HG03066 (cell line): ENCODE measurements at regions not wholly inside any gene's neighbourhood (a gene's known extent, or its start where the extent isn't known, plus 50 kb on each side); places are given as distances from the start of the nearest gene placed in this dataset.

ENCODE experiments used
- ATAC-seq: cut with Tn5 transposase; IDR thresholded peaks from one replicate; pipeline ENCODE4 v1.9.1; 2021; ENCODE audit warnings: low read depth; ENCODE audit not compliant: unreplicated experiment

- no peak for ATAC-seq
Observed at GRCh38 chr14:98347686-98348085, 924.3 kb downstream of the BCL11B start.

GRCh38 chr14:98348505-98348904, 923.5 kb downstream of the BCL11B start:
- no peak for ATAC-seq

- ATAC-seq = no peak
Observed at GRCh38 chr14:98350213-98350612, 921.8 kb downstream of the BCL11B start.

- no peak for ATAC-seq
Observed at GRCh38 chr14:98364961-98365360, 907.0 kb downstream of the BCL11B start.

- no peak for ATAC-seq
Observed at GRCh38 chr14:98366429-98366828, 905.6 kb downstream of the BCL11B start.

- ATAC-seq = no peak
Observed at GRCh38 chr14:98368221-98368620, 903.8 kb downstream of the BCL11B start.

- ATAC-seq = no peak
Observed at GRCh38 chr14:98368916-98369315, 903.1 kb downstream of the BCL11B start.

- ATAC-seq = no peak
Observed at GRCh38 chr14:98369344-98369743, 902.7 kb downstream of the BCL11B start.

GRCh38 chr14:98370352-98370751, 901.6 kb downstream of the BCL11B start:
- no peak for ATAC-seq

GRCh38 chr14:98371141-98371540, 900.9 kb downstream of the BCL11B start:
- no peak for ATAC-seq

GRCh38 chr14:98374136-98374535, 897.9 kb downstream of the BCL11B start:
- ATAC-seq = no peak

- no peak for ATAC-seq
Observed at GRCh38 chr14:98375566-98375965, 896.4 kb downstream of the BCL11B start.

- ATAC-seq = no peak
Observed at GRCh38 chr14:98379830-98380229, 892.2 kb downstream of the BCL11B start.

GRCh38 chr14:98382662-98383061, 889.3 kb downstream of the BCL11B start:
- no peak for ATAC-seq

GRCh38 chr14:98385851-98386250, 886.1 kb downstream of the BCL11B start:
- no peak for ATAC-seq

- no peak for ATAC-seq
Observed at GRCh38 chr14:98391061-98391460, 880.9 kb downstream of the BCL11B start.

- ATAC-seq = no peak
Observed at GRCh38 chr14:98393527-98393926, 878.5 kb downstream of the BCL11B start.

- no peak for ATAC-seq
Observed at GRCh38 chr14:98404811-98405210, 867.2 kb downstream of the BCL11B start.

- no peak for ATAC-seq
Observed at GRCh38 chr14:98408024-98408555, 863.9 kb downstream of the BCL11B start.

- ATAC-seq = no peak
Observed at GRCh38 chr14:98408713-98409112, 863.3 kb downstream of the BCL11B start.

- ATAC-seq = no peak
Observed at GRCh38 chr14:98411154-98411553, 860.8 kb downstream of the BCL11B start.

- no peak for ATAC-seq
Observed at GRCh38 chr14:98412431-98412830, 859.6 kb downstream of the BCL11B start.

GRCh38 chr14:98415766-98416165, 856.2 kb downstream of the BCL11B start:
- ATAC-seq = no peak
